Transverse colon (tissue), 4 donors: ENCODE measurements at regions not wholly inside any gene's neighbourhood (a gene's known extent, or its start where the extent isn't known, plus 50 kb on each side); places are given as distances from the start of the nearest gene placed in this dataset.

Experiments
- DNase-seq: peaks from one replicate; pipeline ENCODE4 v3.0.0-alpha.2; 2019
- H3K27ac ChIP-seq, 4 donors: fragments of 200-600 bp; sonication (generic); 2 replicates each; pipeline ENCODE4 v1.5.1; 2016 to 2018; ENCODE audit warnings: inconsistent platforms in 4 of 4
- H3K27me3 ChIP-seq: fragments of 200-600 bp; sonication (generic); 2 replicates; pipeline ENCODE4 v1.5.1; 2017; ENCODE audit warnings: inconsistent platforms
- H3K36me3 ChIP-seq, 4 donors: fragments of 200-600 bp; sonication (generic); 2 replicates each; pipeline ENCODE4 v1.5.1; 2017 to 2019; ENCODE audit warnings: inconsistent platforms in 4 of 4
- H3K4me1 ChIP-seq, 4 donors: fragments of 200-600 bp; sonication (generic); 2 replicates each; pipeline ENCODE4 v1.5.1; 2017 to 2020; ENCODE audit warnings: inconsistent platforms in 4 of 4
- H3K4me3 ChIP-seq, 4 donors: fragments of 200-600 bp; sonication (generic); 1 replicate in 1 of 4; 2 replicates in 3 of 4; pipeline versions ENCODE4 v1.5.1 to v1.6.1; 2017 to 2019; ENCODE audit warnings: inconsistent platforms in 4 of 4
- H3K9me3 ChIP-seq, 2 donors: fragments of 200-600 bp; sonication (generic); 2 replicates each; pipeline ENCODE4 v1.5.1; 2017 to 2019; ENCODE audit warnings: inconsistent platforms in 2 of 2
- CTCF ChIP-seq, 5 experiments: fragments of 200-600 bp in 3 of 5; fragments of 450-650 bp in 2 of 5; sonication (generic) in 3 of 5; IDR thresholded peaks; 1 replicate in 2 of 5; 2 replicates in 3 of 5; pipeline ENCODE4 v1.5.1; 2016 to 2017; ENCODE audit warnings: antibody characterized with exemption in 5 of 5, inconsistent platforms in 3 of 5, mild to moderate bottlenecking in 2 of 5, moderate library complexity in 1 of 5
- EP300 ChIP-seq: sonication (generic); formaldehyde crosslinking; IDR thresholded peaks from one replicate; pipeline ENCODE4 v1.6.1; 2017; ENCODE audit warnings: antibody characterized with exemption, low read depth
- POLR2A ChIP-seq: fragments of 450-650 bp; IDR thresholded peaks from one replicate; pipeline ENCODE4 v1.6.1; 2016; ENCODE audit warnings: antibody characterized with exemption, mild to moderate bottlenecking, moderate library complexity
- POLR2AphosphoS5 ChIP-seq, 3 donors: sonication (generic); formaldehyde crosslinking; IDR thresholded peaks; one replicate each; pipeline ENCODE4 v1.6.1; 2016; ENCODE audit warnings: antibody characterized with exemption in 3 of 3
- WGBS, 2 donors: methylation state at CpG; one replicate each; pipeline ENCODE4 v1.1.5; 2018; ENCODE audit warnings: low coverage in 1 of 2; 5-methylcytosine and 5-hydroxymethylcytosine counted together
- in situ Hi-C, 4 donors: fragments of 200-750 bp; cut with MboI; loops; one replicate each; pipeline versions ENCODE4 v1.15.0 to v1.15.1; 2017; ENCODE audit warnings: low sequenced_read_pairs in 3 of 4, low pct_ligation_motif_present in 1 of 4, low pct_unique_long_range_greater_than_20kb in 1 of 4
- intact Hi-C: fragments of 100-400 bp; cut with DNase I; formaldehyde crosslinking; loops from one replicate; pipeline ENCODE4 v1.15.1; 2023; ENCODE audit warnings: low total_unique reads

- H3K9me3 ChIP-seq = no peaks in the 10 kb centered on the region
- no peaks in the 10 kb centered on the region for H3K4me1 ChIP-seq
- no peak for TF ChIP-seq EP300
- no peak for TF ChIP-seq POLR2AphosphoS5 (IDR thresholded peaks at IDR 0.05)
- no peak for TF ChIP-seq POLR2A
- no peak for TF ChIP-seq CTCF (IDR thresholded peaks at IDR 0.05)
- WGBS, 2 donors = 67 to 81% methylated on average over 1 to 38 of the region's 38 CpGs
- H3K36me3 ChIP-seq = no peaks in the 10 kb centered on the region
- no peaks in the 10 kb centered on the region for H3K27me3 ChIP-seq
- peak; percentile 3 for DNase-seq
- no peak overlapping the region for H3K27ac ChIP-seq
- no peak overlapping the region for H3K4me3 ChIP-seq
- in situ Hi-C loops (no loop called here), intact Hi-C loops (no loop called here)
Observed at GRCh38 chr22:48944751-48945620, 882.7 kb downstream of the BRD1 start.

- intact Hi-C loops (no loop called here), in situ Hi-C loops (no loop called here)
- no peaks in the 10 kb centered on the region for H3K4me1 ChIP-seq
- no peaks in the 10 kb centered on the region for H3K36me3 ChIP-seq
- 62 to 67% methylated on average over 5 of the region's 5 CpGs for WGBS, 2 donors
- H3K4me3 ChIP-seq = no peak overlapping the region
- TF ChIP-seq CTCF (IDR thresholded peaks at IDR 0.05) (no peak), POLR2A (no peak), EP300 (no peak), POLR2AphosphoS5 (IDR thresholded peaks at IDR 0.05) (no peak)
- H3K9me3 ChIP-seq = no peaks in the 10 kb centered on the region
- H3K27ac ChIP-seq = no peak overlapping the region
- H3K27me3 ChIP-seq = peaks cover 3% of the 10 kb centered on the region
- no peak for DNase-seq
Observed at GRCh38 chr22:48944433-48944750, 883.3 kb downstream of the BRD1 start.

- no peak overlapping the region for H3K4me3 ChIP-seq
- H3K27me3 ChIP-seq = peaks cover 5% of the 10 kb centered on the region
- in situ Hi-C loops (no loop called here), intact Hi-C loops (no loop called here)
- 65 to 94% methylated on average over 10 to 17 of the region's 24 CpGs for WGBS, 2 donors
- no peaks in the 10 kb centered on the region for H3K9me3 ChIP-seq
- H3K36me3 ChIP-seq = no peaks in the 10 kb centered on the region
- TF ChIP-seq CTCF (IDR thresholded peaks at IDR 0.05) = peak in 3 of 5 experiments; percentile 30 to 35 (median 33)
- TF ChIP-seq EP300 = no peak
- no peaks in the 10 kb centered on the region for H3K4me1 ChIP-seq
- peak; percentile 7 for DNase-seq
- no peak overlapping the region for H3K27ac ChIP-seq
Observed at GRCh38 chr22:48943567-48944432, 883.9 kb downstream of the BRD1 start.

GRCh38 chr22:48942698-48943566 is 884.7 kb downstream of the BRD1 start:
- no peak overlapping the region for H3K4me3 ChIP-seq
- in situ Hi-C loops = no loop called here
- H3K9me3 ChIP-seq = no peaks in the 10 kb centered on the region
- no peaks in the 10 kb centered on the region for H3K36me3 ChIP-seq
- 68 to 84% methylated on average over 5 to 21 of the region's 21 CpGs for WGBS, 2 donors
- DNase-seq = peak; percentile 2
- H3K27ac ChIP-seq = no peak overlapping the region
- no peaks in the 10 kb centered on the region for H3K4me1 ChIP-seq
- TF ChIP-seq EP300 = no peak
- no peak for TF ChIP-seq POLR2AphosphoS5 (IDR thresholded peaks at IDR 0.05)
- TF ChIP-seq CTCF (IDR thresholded peaks at IDR 0.05) = no peak
- TF ChIP-seq POLR2A = no peak
- intact Hi-C loops = no loop called here
- peaks cover 5% of the 10 kb centered on the region for H3K27me3 ChIP-seq
